H1 (cell line): ENCODE measurements at regions not wholly inside any gene's neighbourhood (a gene's known extent, or its start where the extent isn't known, plus 50 kb on each side); places are given as distances from the start of the nearest gene placed in this dataset.

Experiments
- GABPA ChIP-seq: IDR thresholded peaks from 2 replicates; pipeline ENCODE4 v1.6.1; 2011; ENCODE audit warnings: mild to moderate bottlenecking, low read length, moderate library complexity, borderline replicate concordance; ENCODE audit not compliant: insufficient read depth
- HDAC6 ChIP-seq: IDR thresholded peaks from one replicate; pipeline ENCODE4 v1.7.1; 2012; ENCODE audit warnings: low read depth, mild to moderate bottlenecking, inconsistent platforms, low read length, moderate library complexity
- KDM1A ChIP-seq: fragments of 200-600, 300-600 bp; sonication (generic); IDR thresholded peaks from 2 replicates; pipeline ENCODE4 v1.7.1; 2016; ENCODE audit warnings: mild to moderate bottlenecking, low read length, borderline replicate concordance
- ZNF274 ChIP-seq: IDR thresholded peaks from 2 replicates; pipeline ENCODE4 v1.7.0; 2012; ENCODE audit warnings: low read length, borderline replicate concordance; ENCODE audit errors: extremely low read depth

- TF ChIP-seq ZNF274 (no peak), GABPA (no peak), KDM1A (no peak), HDAC6 (no peak)
Measured at GRCh38 chr9:24460781-24461180, 84.9 kb downstream of the IZUMO3 start (continued).
